Activated naive CD8-positive, alpha-beta T cell treated with anti-CD3 and anti-CD28 coated beads, Interleukin-2, amount 50 U/mL, for 24 hours (primary cell): ENCODE measurements at regions not wholly inside any gene's neighbourhood (a gene's known extent, or its start where the extent isn't known, plus 50 kb on each side); places are given as distances from the start of the nearest gene placed in this dataset.

ENCODE experiments used
- ATAC-seq: fragments of 150-1000 bp; cut with Tn5 transposase; one replicate; pipeline ENCODE4 v1.10.0; 2021
- DNase-seq: peaks from one replicate; pipeline ENCODE4 v3.0.0; 2021
- H3K27ac Mint-ChIP-seq: one replicate; pipeline ENCODE4 v1.8.0; 2021; ENCODE audit warnings: mild to moderate bottlenecking, mixed read lengths
- H3K27me3 Mint-ChIP-seq: one replicate; pipeline ENCODE4 v1.8.0; 2021; ENCODE audit warnings: mixed read lengths
- H3K36me3 Mint-ChIP-seq: one replicate; pipeline ENCODE4 v1.8.0; 2021; ENCODE audit warnings: low read depth, mixed read lengths
- H3K4me1 Mint-ChIP-seq: one replicate; pipeline ENCODE4 v1.8.0; 2021; ENCODE audit warnings: mixed read lengths
- H3K4me3 Mint-ChIP-seq: one replicate; pipeline ENCODE4 v1.8.0; 2021; ENCODE audit warnings: mild to moderate bottlenecking, moderate library complexity, mixed read lengths
- H3K9me3 Mint-ChIP-seq: one replicate; pipeline ENCODE4 v1.8.0; 2021; ENCODE audit warnings: mixed read lengths

DNA sequence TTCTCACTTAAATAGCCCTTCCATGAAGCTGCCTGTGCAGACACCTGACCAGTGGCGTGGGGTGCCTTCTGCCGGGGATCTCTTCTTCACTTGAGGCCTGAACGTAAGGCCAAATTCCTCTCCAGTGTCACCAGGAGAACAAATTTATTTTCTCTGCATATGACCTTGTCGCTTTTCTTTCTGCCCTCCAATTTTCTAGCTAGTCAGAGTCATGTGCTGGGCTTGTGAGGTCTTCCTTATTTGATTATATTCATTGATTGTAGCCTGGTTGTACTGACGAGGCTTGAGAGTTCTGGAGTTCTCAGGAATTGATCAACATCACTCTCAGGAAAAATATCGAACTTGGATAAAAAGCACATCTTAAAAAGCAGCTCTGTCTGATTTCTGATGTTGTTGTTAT lies 255.7 kb downstream of the BUB3 start:
- H3K9me3 Mint-ChIP-seq: peaks cover 4% of the 10 kb centered on the region
- H3K4me1 Mint-ChIP-seq: no peaks in the 10 kb centered on the region
- DNase-seq (no peak), ATAC-seq (no peak)
- H3K36me3 Mint-ChIP-seq: no peaks in the 10 kb centered on the region
- peaks cover 3% of the 10 kb centered on the region for H3K27me3 Mint-ChIP-seq
- no peak overlapping the region for H3K27ac Mint-ChIP-seq
- no peak overlapping the region for H3K4me3 Mint-ChIP-seq

DNA sequence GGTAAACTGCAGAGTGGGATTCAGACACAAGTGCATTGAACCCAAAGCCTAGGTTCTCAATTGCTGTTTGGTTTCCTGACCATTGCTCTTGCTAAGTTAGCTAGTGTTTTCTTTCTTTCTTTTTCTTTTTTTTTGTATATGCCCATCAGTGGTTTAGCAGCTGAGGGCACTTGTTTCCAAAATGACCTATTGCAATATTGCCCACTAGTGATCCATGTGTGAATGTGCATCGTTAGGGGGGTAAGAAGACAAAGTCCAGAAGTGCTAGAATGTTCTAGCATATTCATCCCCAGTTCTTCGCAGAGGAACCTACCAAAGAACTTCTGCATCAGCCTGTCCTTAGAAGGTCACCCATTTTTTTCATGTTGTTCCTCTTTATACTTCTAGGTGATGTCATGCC lies 252.8 kb upstream of the GPR26 start:
- no peak for DNase-seq
- no peaks in the 10 kb centered on the region for H3K36me3 Mint-ChIP-seq
- no peak for ATAC-seq
- peaks cover 5% of the 10 kb centered on the region for H3K27me3 Mint-ChIP-seq
- H3K4me3 Mint-ChIP-seq: no peak overlapping the region
- H3K4me1 Mint-ChIP-seq: no peaks in the 10 kb centered on the region
- no peak overlapping the region for H3K27ac Mint-ChIP-seq
- no peaks in the 10 kb centered on the region for H3K9me3 Mint-ChIP-seq

- no peak for ATAC-seq
- Mint-ChIP-seq H3K27me3 (peaks cover 13% of the 10 kb centered on the region), H3K4me3 (no peak overlapping the region), H3K27ac (no peak overlapping the region), H3K4me1 (no peaks in the 10 kb centered on the region), H3K9me3 (no peaks in the 10 kb centered on the region), H3K36me3 (no peaks in the 10 kb centered on the region)
- no peak for DNase-seq
Measured at GRCh38 chr10:123415523-123415922, 250.6 kb upstream of the GPR26 start.

DNA sequence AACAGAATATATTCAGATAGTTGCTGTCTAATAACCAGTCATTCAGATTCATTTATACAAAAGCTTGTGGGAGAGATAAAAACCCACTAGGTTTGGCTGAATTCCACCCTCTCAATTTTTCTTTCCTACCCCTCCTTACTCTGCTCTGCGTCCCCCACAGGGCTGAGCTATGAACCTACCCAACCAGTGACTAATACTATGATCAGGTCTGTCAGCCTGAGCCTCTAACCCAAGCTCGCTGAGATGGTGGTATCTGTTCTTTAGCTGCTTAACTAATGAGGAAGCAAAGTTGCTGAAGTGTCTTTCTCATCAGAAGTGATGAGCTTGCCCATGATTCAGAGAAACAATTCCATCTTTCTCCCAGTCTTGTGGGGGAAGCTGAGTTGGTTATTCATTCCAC lies 248.7 kb upstream of the GPR26 start:
- Mint-ChIP-seq H3K9me3 (no peaks in the 10 kb centered on the region), H3K27me3 (peaks cover 11% of the 10 kb centered on the region), H3K4me3 (no peak overlapping the region), H3K36me3 (no peaks in the 10 kb centered on the region), H3K27ac (no peak overlapping the region), H3K4me1 (no peaks in the 10 kb centered on the region)
- DNase-seq: no peak
- ATAC-seq: no peak

DNA sequence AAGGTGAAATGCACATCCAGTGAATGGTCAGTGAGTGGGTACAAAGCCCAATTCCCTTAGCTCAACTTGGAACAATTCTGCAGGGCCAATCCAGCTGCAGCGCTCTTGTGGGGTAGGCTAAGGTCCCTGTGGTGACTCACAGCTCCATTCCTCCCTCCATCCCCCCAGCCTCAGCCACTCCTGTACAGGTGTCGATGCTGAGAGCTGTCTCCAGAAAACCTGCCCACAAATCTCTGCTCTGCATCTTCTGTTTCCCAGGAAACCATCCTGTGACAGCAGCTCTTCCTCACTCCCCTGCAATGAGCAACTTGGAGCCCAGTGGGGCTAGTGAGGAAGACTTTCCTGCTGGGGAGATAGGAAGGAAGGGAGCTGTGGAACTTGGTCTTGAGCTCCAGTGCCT lies 244.7 kb upstream of the GPR26 start:
- Mint-ChIP-seq H3K4me1 (no peaks in the 10 kb centered on the region), H3K4me3 (no peak overlapping the region), H3K27me3 (peaks cover 14% of the 10 kb centered on the region), H3K9me3 (no peaks in the 10 kb centered on the region), H3K36me3 (no peaks in the 10 kb centered on the region), H3K27ac (no peak overlapping the region)
- DNase-seq: no peak
- no peak for ATAC-seq

DNA sequence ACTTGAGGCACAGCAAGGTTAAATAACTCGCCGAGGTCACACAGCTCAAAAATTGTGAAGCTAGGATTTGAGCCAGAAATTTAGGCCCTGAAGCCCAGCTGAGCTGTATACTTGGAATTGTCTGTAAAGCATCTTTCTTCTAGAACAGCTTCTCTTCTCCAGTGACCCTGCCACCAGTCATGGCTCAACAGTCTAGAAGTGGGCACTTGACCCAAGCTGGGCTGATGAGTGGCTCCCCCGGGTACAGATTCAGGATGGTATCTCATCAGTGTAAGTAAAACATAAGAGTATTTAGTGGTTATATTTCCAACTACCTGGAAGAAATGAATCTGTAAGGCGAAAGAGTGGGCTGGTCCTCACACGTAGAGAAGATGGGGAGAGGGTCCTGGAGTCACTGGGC lies 243.9 kb upstream of the GPR26 start:
- H3K4me3 Mint-ChIP-seq: no peak overlapping the region
- no peaks in the 10 kb centered on the region for H3K36me3 Mint-ChIP-seq
- H3K27ac Mint-ChIP-seq: no peak overlapping the region
- H3K9me3 Mint-ChIP-seq: no peaks in the 10 kb centered on the region
- DNase-seq: no peak
- H3K27me3 Mint-ChIP-seq: peaks cover 21% of the 10 kb centered on the region
- ATAC-seq: no peak
- H3K4me1 Mint-ChIP-seq: no peaks in the 10 kb centered on the region

DNA sequence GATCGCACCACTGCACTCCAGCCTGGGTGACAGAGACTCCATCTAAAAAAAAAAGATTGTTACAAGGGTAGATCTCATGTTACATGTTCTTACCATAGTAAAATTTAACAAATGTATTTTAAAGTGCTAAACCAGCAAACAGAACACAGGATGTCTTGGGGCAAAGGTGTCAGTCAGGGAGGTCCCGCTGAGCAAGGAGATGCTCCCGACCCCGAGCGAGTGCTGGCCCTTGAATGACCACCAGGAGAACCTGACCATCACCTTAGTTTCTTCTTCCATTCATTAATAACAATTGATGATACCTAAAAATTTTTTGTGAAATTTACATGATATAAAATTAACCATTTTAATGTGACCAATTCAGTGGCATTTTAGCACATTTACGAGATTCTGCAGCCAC lies 241.6 kb upstream of the GPR26 start:
- no peak overlapping the region for H3K4me3 Mint-ChIP-seq
- H3K4me1 Mint-ChIP-seq: no peaks in the 10 kb centered on the region
- peaks cover 25% of the 10 kb centered on the region for H3K27me3 Mint-ChIP-seq
- ATAC-seq (no peak), DNase-seq (no peak)
- no peak overlapping the region for H3K27ac Mint-ChIP-seq
- no peaks in the 10 kb centered on the region for H3K36me3 Mint-ChIP-seq
- no peaks in the 10 kb centered on the region for H3K9me3 Mint-ChIP-seq

- no peak overlapping the region for H3K27ac Mint-ChIP-seq
- peaks cover 22% of the 10 kb centered on the region for H3K27me3 Mint-ChIP-seq
- ATAC-seq: no peak
- H3K36me3 Mint-ChIP-seq: no peaks in the 10 kb centered on the region
- H3K4me1 Mint-ChIP-seq: no peaks in the 10 kb centered on the region
- no peak overlapping the region for H3K4me3 Mint-ChIP-seq
- no peaks in the 10 kb centered on the region for H3K9me3 Mint-ChIP-seq
- no peak for DNase-seq
Measured at GRCh38 chr10:123425680-123426079, 240.5 kb upstream of the GPR26 start.

DNA sequence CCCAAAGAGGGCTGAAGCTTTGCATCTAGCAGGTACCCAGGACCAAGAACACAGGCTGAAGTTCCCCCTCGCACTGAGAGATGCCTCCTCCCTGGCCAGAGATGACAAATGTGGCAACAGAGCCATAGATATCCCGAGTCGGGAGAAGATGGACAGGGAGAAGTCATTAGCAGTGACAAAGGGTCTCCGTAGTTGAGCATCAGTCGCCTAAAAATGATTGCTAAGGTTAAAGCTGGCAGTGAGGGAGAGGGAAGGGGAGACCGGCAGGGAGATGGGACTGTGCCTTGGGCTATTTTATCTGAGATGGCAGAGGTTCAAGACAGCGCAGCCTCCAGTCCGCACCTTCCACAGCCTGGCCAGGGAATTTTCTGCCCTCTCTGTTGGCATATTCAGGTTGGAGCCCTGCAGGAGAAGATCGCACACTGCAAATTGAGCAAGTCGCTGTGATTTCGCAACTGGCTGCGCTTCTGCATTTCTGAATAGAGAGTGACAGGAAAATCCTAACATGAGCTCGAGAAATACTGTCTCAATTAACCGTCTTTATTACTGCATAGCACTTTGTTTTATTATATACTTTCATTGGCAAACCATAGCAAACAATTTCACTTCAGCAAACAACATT lies 238.9 kb upstream of the GPR26 start:
- Mint-ChIP-seq H3K4me3 (no peak overlapping the region), H3K27ac (no peak overlapping the region), H3K36me3 (no peaks in the 10 kb centered on the region), H3K9me3 (no peaks in the 10 kb centered on the region), H3K27me3 (peaks cover 30% of the 10 kb centered on the region), H3K4me1 (no peaks in the 10 kb centered on the region)
- ATAC-seq (no peak), DNase-seq (no peak)

DNA sequence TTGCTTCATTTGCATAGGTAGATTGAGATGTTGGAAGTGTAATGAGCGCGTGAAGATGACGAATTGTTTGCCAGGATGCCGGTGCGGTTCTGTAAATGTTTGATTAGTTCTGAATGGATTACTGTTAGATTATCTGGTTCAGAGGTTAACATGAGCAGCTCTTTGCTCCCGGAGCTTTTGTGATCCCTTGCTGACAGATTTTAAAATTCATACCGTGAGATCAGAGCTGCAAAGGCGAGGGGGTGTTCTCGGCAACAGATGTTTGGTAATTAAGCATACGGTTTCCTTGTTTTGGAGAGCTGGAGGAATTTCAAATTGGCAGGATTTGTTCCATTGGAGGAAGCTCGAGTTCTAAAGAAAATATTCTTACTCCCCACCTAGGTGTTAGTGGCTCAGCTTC lies 237.8 kb upstream of the GPR26 start:
- Mint-ChIP-seq H3K4me3 (no peak overlapping the region), H3K27ac (no peak overlapping the region), H3K27me3 (peaks cover 30% of the 10 kb centered on the region), H3K9me3 (no peaks in the 10 kb centered on the region), H3K36me3 (no peaks in the 10 kb centered on the region), H3K4me1 (no peaks in the 10 kb centered on the region)
- DNase-seq (no peak), ATAC-seq (no peak)

DNA sequence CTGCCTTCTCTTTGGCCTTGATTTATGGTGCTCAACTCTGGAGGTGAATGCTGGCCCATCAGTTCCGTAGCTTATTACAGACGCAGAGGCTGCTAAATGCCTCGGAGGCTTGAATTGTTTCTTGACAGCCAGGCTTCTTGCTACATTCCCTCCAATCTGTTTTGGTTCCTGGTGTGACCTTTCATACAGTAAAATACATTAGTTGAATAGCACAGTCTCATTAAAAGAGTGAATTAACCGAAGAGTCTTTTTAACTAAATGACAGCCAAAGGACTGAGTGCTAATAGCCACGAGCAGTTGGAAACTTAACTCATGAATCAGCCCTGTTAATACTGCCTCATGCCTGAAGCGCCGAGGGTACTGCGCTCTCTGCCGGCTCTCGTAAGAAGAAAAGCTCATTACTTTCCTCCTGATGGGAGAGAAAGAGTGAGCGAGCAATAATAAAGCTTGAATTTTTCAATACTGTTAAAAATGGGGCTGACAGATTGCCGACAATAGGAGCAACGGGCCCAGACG lies 236.4 kb upstream of the GPR26 start:
- Mint-ChIP-seq H3K4me3 (no peak overlapping the region), H3K27ac (no peak overlapping the region), H3K4me1 (no peaks in the 10 kb centered on the region), H3K9me3 (no peaks in the 10 kb centered on the region), H3K27me3 (peaks cover 29% of the 10 kb centered on the region), H3K36me3 (no peaks in the 10 kb centered on the region)
- no peak for ATAC-seq
- no peak for DNase-seq

DNA sequence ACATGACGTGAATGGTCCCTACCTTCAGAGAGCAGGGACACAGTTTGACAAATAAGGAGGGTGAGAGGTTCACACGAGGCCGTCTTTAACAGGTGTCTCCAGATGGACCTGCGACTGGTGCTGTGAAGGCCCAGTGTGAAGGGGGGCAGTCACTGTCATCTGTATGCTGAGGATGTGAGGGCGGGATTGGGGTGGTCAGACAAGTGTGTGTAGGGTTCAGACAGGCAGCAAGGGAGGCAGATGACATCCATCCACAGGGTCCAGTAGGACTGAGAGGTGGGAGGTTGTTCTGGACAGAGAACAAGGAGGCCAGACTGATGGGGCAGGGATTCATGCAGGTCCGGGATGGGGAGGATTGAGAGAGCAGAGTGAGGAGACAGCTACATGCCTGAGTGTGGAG lies 232.6 kb upstream of the GPR26 start:
- Mint-ChIP-seq H3K27ac (no peak overlapping the region), H3K9me3 (no peaks in the 10 kb centered on the region), H3K4me3 (no peak overlapping the region), H3K36me3 (no peaks in the 10 kb centered on the region), H3K27me3 (peaks cover 15% of the 10 kb centered on the region), H3K4me1 (no peaks in the 10 kb centered on the region)
- no peak for ATAC-seq
- no peak for DNase-seq

DNA sequence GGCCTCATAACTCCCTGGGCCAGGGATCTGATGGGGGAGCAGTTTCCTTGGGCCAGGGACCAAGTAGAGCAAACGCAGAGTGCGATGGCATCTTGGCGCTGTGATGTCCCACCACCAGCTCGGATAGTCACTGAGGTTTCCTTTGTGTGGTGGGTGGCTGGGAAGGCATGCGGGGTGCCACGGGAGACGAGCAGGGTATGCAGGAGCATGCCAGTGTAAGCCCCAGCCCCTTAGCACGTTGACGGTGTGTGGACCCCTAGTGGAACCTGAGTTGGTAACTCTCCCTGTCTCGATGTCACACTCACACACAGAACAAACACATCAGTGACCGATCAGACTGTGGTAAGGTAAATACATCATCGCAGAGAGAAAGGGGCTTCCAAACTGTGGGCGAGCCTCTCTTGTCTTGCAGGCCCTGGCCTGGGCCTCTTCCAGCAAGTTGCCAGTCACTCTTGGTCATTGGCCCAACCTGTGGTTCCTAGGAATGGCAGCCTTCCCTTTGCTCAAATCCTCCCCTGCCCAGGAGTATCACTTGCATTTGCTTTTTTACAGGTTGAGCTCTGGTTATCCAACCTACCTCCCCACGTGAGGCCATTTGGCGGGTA lies 231.6 kb upstream of the GPR26 start:
- no peaks in the 10 kb centered on the region for H3K36me3 Mint-ChIP-seq
- no peak for ATAC-seq
- H3K27me3 Mint-ChIP-seq: peaks cover 11% of the 10 kb centered on the region
- H3K9me3 Mint-ChIP-seq: no peaks in the 10 kb centered on the region
- no peak overlapping the region for H3K27ac Mint-ChIP-seq
- DNase-seq: no peak
- H3K4me1 Mint-ChIP-seq: no peaks in the 10 kb centered on the region
- no peak overlapping the region for H3K4me3 Mint-ChIP-seq

GRCh38 chr10:123442901-123443300 lies 223.3 kb upstream of the GPR26 start:
- H3K27me3 Mint-ChIP-seq: no peaks in the 10 kb centered on the region
- H3K4me1 Mint-ChIP-seq: no peaks in the 10 kb centered on the region
- no peak for ATAC-seq
- DNase-seq: no peak
- H3K27ac Mint-ChIP-seq: no peak overlapping the region
- no peaks in the 10 kb centered on the region for H3K9me3 Mint-ChIP-seq
- H3K36me3 Mint-ChIP-seq: no peaks in the 10 kb centered on the region
- no peak overlapping the region for H3K4me3 Mint-ChIP-seq

GRCh38 chr10:123443924-123444323 lies 222.2 kb upstream of the GPR26 start:
- Mint-ChIP-seq H3K36me3 (no peaks in the 10 kb centered on the region), H3K27ac (no peak overlapping the region), H3K27me3 (no peaks in the 10 kb centered on the region), H3K9me3 (no peaks in the 10 kb centered on the region), H3K4me3 (no peak overlapping the region), H3K4me1 (no peaks in the 10 kb centered on the region)
- ATAC-seq: no peak
- no peak for DNase-seq
